Central memory CD8-positive, alpha-beta T cell (primary cell): ENCODE measurements at regions not wholly inside any gene's neighbourhood (a gene's known extent, or its start where the extent isn't known, plus 50 kb on each side); places are given as distances from the start of the nearest gene placed in this dataset.
"Not testable (repeated sequence)": the region's sequence is repeated elsewhere in the genome, so short reads cannot be mapped to it uniquely, and the experiment has no call there.

Experiments
- ATAC-seq: fragments of 150-1000 bp; cut with Tn5 transposase; replicated peaks from 2 replicates; pipeline ENCODE4 v1.10.0; 2022; ENCODE audit warnings: mild to moderate bottlenecking, moderate FRiP score, moderate number of reproducible peaks; ENCODE audit not compliant: poor library complexity, severe bottlenecking; ENCODE audit errors: extremely low read depth
- DNase-seq, 2 donors: peaks; one replicate each; pipeline ENCODE4 v3.0.0; 2021; ENCODE audit warnings: low spot score in 2 of 2
- H3K27ac Mint-ChIP-seq: one replicate; pipeline ENCODE4 v1.8.0; 2022; ENCODE audit warnings: low read depth, mild to moderate bottlenecking, moderate library complexity, mixed read lengths
- H3K27me3 Mint-ChIP-seq: one replicate; pipeline ENCODE4 v1.8.0; 2022; ENCODE audit warnings: mixed read lengths
- H3K36me3 Mint-ChIP-seq: one replicate; pipeline ENCODE4 v1.8.0; 2022; ENCODE audit warnings: mild to moderate bottlenecking, moderate library complexity, mixed read lengths; ENCODE audit not compliant: insufficient read depth
- H3K4me1 Mint-ChIP-seq: one replicate; pipeline ENCODE4 v1.8.0; 2022; ENCODE audit warnings: mixed read lengths
- H3K4me3 Mint-ChIP-seq: one replicate; pipeline ENCODE4 v1.8.0; 2022; ENCODE audit warnings: mild to moderate bottlenecking, moderate library complexity, mixed read lengths
- H3K9me3 Mint-ChIP-seq: one replicate; pipeline ENCODE4 v1.8.0; 2022; ENCODE audit warnings: mixed read lengths

DNA sequence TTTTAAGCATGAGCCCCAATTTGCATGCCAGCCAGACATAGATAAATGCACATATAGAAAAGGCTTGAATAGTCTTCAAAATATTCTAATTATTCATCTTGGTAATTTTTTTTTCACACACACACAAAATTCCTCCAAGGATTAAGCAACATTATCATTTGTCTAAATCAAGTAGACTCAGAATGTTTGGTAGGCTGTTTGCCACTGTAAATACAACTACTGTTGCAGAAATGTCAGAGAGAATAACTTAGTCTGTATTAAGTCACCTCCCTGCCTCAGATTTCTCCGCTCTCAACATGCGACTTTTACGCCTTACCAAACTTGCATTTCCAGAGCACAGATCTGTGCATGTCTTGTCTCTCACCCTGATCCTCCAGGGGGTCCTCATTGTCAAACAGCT, 265.6 kb upstream of the C9orf72 start:
- H3K9me3 Mint-ChIP-seq, result peaks cover 6% of the 10 kb centered on the region
- H3K36me3 Mint-ChIP-seq, result no peaks in the 10 kb centered on the region
- H3K27ac Mint-ChIP-seq, result no peak overlapping the region
- DNase-seq (no peak), ATAC-seq (no peak)
- no peak overlapping the region for H3K4me3 Mint-ChIP-seq
- no peaks in the 10 kb centered on the region for H3K4me1 Mint-ChIP-seq
- H3K27me3 Mint-ChIP-seq, result no peaks in the 10 kb centered on the region

DNA sequence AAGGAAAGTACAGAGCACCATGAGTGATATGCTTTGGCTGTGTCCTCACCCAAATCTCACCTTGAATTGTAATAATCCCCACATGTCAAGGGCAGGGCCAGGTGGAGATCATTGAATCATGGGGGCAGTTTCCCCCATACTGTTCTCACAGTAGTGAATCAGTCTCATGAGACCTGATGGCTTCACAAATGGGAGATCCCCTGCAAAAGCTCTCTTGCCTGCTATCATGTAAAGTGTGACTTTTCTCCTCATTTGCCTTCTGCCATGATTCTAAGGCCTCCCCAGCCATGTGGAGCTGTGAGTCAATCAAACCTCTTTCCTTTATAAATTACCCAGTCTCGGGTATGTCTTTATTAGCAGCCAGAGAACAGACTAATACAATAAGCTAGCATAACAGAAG, 266.5 kb upstream of the C9orf72 start:
- not testable (repeated sequence) for H3K27ac Mint-ChIP-seq, ATAC-seq, H3K27me3 Mint-ChIP-seq, DNase-seq, H3K4me3 Mint-ChIP-seq, H3K36me3 Mint-ChIP-seq, H3K4me1 Mint-ChIP-seq, H3K9me3 Mint-ChIP-seq

DNA sequence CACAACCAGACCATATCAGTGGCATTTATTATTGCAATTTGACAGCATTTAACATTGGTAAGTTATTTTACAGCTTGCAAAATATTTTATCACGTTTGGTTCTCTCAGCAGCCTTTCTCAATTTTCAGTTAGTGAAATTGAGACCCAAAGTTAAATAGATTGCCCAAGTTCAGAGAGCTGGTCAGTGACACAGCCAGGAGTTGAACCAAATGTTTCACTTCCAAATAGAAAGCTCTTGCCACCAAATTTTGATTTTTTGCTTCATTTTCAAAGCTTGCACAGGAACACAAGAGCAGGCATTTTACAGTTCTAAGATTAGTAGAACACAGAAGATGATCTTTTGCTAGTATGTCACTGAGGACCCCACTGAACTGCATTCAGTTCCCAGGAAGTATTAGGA, 271.5 kb upstream of the C9orf72 start:
- Mint-ChIP-seq H3K36me3 (no peaks in the 10 kb centered on the region), H3K27me3 (no peaks in the 10 kb centered on the region), H3K4me1 (no peaks in the 10 kb centered on the region), H3K27ac (no peak overlapping the region), H3K4me3 (no peak overlapping the region), H3K9me3 (peaks cover 6% of the 10 kb centered on the region)
- no peak for ATAC-seq
- no peak for DNase-seq

DNA sequence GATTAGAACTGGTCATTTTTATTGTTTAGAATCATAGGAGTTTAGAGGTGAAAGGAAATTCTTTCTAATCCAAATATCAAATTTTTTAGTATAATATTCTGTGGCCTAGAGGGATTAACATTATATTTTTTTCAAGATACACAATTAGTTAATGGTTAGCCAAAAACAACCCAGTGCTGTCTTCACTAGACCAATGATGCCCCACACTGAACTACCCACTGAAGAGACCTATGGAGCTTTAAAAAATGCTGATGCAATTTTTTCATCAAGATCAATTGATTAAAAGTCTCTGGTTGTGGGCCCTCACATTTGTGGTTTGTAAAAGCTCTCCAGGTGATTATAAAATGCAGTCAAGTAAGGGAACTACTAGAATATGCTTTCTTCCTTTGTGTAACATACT, 274.1 kb upstream of the C9orf72 start:
- Mint-ChIP-seq H3K4me3 (no peak overlapping the region), H3K4me1 (no peaks in the 10 kb centered on the region), H3K36me3 (no peaks in the 10 kb centered on the region), H3K27ac (no peak overlapping the region), H3K27me3 (no peaks in the 10 kb centered on the region), H3K9me3 (peaks cover 5% of the 10 kb centered on the region)
- DNase-seq (no peak), ATAC-seq (no peak)

DNA sequence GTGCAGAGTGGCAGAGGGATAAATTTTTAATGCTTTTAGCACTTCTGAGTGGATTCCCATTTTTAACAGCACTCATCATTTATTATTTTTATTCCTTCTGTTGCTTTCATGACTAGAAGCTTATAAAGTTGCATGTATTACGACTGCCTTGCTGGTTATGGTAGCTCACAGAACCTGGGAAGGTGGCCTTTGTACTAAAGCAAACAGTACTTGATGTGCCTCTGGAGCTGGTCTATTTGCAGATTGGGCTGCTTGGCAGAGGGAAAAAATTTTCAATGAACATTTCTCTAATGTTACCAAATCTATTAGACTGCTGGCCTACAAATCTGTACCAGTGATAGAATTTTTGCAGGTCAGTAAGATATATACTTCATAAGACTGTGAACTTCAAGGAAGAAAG, 274.5 kb upstream of the C9orf72 start:
- Mint-ChIP-seq H3K9me3 (peaks cover 5% of the 10 kb centered on the region), H3K4me1 (no peaks in the 10 kb centered on the region), H3K27me3 (no peaks in the 10 kb centered on the region), H3K36me3 (no peaks in the 10 kb centered on the region), H3K27ac (no peak overlapping the region), H3K4me3 (no peak overlapping the region)
- no peak for DNase-seq
- no peak for ATAC-seq

DNA sequence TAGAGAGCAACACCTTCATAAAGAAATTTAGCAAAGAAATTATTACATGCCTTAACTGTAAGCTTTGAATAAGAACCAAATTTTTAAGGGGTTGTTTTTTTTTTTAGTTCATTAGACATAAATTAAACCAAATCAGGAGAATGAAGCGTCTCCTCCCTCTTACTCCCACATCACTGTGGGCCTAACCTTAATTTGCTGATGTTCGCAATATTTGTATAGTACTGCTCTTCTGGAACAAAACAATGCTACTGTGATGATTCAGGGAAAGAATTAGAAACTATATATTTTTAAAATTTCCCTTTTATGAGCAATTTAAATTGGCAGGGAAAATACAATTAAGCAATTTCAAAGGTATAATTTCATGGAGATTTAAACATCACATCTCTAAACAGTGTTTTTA, 275.0 kb upstream of the C9orf72 start:
- no peaks in the 10 kb centered on the region for H3K27me3 Mint-ChIP-seq
- H3K9me3 Mint-ChIP-seq, result peaks cover 5% of the 10 kb centered on the region
- no peak for DNase-seq
- no peaks in the 10 kb centered on the region for H3K4me1 Mint-ChIP-seq
- no peak overlapping the region for H3K27ac Mint-ChIP-seq
- H3K36me3 Mint-ChIP-seq, result no peaks in the 10 kb centered on the region
- ATAC-seq, result no peak
- no peak overlapping the region for H3K4me3 Mint-ChIP-seq

DNA sequence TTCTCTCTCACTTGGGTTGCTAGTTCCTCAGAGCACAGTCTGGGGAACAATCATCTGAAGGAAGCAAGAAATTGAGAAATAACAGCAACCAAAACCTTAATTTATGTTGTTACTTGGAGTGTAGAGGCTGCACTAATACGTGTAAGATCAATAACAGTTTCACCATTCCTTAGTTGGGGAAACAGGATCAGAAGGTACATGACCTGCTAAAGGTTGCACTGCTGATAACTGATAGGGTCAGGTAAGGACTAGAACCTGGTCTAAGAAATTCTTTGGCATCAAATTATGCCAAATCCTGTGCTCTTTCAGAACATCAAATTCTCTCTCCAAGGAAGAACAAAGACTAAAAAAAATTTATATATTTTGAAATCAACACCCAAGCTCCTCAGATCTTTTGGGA, 278.6 kb upstream of the C9orf72 start:
- H3K36me3 Mint-ChIP-seq, result no peaks in the 10 kb centered on the region
- DNase-seq (no peak), ATAC-seq (no peak)
- H3K9me3 Mint-ChIP-seq, result peaks cover 10% of the 10 kb centered on the region
- no peaks in the 10 kb centered on the region for H3K27me3 Mint-ChIP-seq
- no peak overlapping the region for H3K27ac Mint-ChIP-seq
- H3K4me3 Mint-ChIP-seq, result no peak overlapping the region
- H3K4me1 Mint-ChIP-seq, result no peaks in the 10 kb centered on the region

DNA sequence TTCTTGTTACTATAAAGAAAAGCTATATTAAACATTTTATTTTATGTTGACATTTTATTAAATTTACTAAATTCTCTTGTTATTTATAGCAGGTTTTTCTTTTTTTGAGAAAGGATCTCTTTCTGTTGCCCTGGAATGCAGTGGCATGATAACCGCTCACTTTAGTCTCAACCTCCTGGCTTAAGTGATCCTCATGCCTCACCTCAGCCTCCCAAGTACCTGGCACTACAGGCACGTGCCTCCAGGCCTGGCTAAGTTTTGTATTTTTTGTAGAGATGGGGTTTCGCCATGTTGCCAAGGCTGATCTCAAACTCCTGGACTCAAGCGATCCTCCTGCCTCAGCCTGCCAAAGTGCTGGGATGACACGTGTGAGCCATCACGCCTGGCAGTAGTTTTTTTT, 280.2 kb upstream of the C9orf72 start:
- no peak for DNase-seq

DNA sequence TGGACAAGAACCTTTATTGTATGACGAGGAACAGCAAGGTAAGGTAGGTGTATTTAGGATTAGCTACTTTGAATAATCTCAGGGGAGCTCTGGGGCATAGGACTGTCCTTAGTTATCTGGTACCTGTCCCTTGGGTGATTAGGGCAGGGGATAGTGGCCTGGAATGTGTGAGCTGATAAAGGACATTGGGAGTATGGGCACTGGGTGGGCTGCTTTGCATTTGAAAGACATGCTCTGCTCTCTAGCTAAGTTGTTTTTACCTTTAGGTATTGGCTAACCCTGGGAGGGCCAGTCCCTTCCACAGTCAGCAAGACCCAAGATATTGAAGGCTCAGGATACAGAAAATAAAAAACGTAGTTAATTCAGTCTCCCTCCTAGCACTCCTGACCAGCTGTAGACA, 282.8 kb upstream of the C9orf72 start:
- H3K4me3 Mint-ChIP-seq, result no peak overlapping the region
- ATAC-seq, result no peak
- no peak overlapping the region for H3K27ac Mint-ChIP-seq

More for the DNA sequence above, 280.2 kb upstream of the C9orf72 start:
- ATAC-seq, result no peak
- Mint-ChIP-seq H3K27ac (no peak overlapping the region), H3K36me3 (no peaks in the 10 kb centered on the region), H3K4me1 (no peaks in the 10 kb centered on the region), H3K4me3 (no peak overlapping the region), H3K27me3 (no peaks in the 10 kb centered on the region), H3K9me3 (peaks cover 16% of the 10 kb centered on the region)

DNA sequence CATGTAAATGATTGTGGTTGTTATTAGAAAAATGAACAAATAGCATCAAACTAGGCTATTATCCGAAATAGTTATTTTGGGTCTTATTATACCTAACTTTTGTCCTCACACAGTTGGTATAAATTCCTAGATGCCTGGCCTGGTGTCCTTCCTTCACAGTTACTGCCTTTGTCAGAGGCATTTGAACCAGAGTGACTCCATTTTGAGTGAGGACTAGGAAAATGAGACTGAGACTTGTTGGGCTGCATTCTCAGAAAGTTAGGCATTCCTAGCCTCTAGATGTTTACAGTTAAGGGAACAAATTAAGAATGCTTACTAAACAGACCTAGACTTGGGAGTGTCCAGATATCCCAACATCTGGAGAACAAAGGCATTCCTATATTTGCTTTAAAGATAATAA, 283.5 kb upstream of the C9orf72 start:
- Mint-ChIP-seq H3K27ac (no peak overlapping the region), H3K9me3 (peaks cover 11% of the 10 kb centered on the region), H3K4me1 (no peaks in the 10 kb centered on the region), H3K27me3 (no peaks in the 10 kb centered on the region), H3K4me3 (no peak overlapping the region), H3K36me3 (no peaks in the 10 kb centered on the region)
- DNase-seq (no peak), ATAC-seq (no peak)

More for the DNA sequence above, 282.8 kb upstream of the C9orf72 start:
- H3K4me1 Mint-ChIP-seq, result no peaks in the 10 kb centered on the region
- DNase-seq, result no peak
- peaks cover 15% of the 10 kb centered on the region for H3K9me3 Mint-ChIP-seq
- no peaks in the 10 kb centered on the region for H3K27me3 Mint-ChIP-seq
- H3K36me3 Mint-ChIP-seq, result no peaks in the 10 kb centered on the region

DNA sequence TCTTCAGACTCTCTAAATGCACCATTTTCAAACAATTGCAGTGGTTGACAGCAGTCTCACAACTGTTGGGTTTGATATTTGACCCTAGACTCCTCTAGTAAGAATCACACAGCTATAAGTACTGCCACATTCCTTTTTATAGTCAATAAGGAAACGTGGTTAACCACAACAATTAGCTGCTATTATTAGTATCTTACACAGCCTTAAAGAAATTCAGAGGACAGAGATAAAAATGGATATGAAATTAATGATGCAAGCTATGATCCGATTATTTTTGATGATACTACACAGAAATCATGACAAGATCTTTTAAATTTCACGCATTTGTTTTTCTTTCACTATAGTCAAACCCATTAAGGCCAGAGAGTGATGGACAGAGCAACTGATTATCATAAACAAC, 288.6 kb upstream of the C9orf72 start:
- Mint-ChIP-seq H3K4me3 (no peak overlapping the region), H3K27ac (no peak overlapping the region), H3K27me3 (no peaks in the 10 kb centered on the region), H3K4me1 (no peaks in the 10 kb centered on the region), H3K36me3 (no peaks in the 10 kb centered on the region), H3K9me3 (peaks cover 6% of the 10 kb centered on the region)
- ATAC-seq (no peak), DNase-seq (no peak)

DNA sequence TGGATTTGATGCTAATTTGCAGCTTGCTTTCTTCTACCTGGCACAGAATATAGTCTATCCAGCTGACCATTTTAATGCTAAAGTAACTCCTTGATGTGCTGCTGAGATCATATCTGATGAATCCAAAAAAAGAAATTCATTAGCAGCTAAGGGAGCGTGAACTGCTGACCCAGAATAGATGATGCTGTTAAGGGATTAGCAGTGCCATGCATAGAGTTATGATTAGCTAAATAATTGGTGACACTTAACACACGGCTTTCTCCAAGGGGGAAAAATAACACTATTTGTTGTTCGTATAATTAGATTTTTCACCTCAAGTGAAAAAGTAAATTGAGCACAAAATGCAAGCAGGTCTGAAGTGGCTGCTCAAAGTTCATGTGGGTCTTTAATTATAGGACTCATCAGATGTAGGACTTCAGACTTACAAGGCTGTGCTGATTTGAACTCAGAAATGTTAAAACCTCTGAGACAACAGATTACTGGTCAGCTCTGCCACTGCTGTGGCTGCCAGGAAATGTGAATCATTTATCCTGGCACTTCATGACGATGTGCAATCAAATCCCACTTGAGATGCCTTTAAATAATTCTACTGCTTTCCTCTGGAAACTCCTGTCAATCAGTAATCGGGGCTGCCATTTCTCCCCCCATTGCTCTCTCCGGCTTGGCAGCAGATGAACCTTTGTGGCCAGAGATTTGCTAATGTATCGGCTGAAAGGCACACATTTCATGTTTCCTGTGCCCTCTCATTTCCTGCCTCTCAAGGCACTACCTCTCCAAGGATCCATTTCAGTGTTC, 291.6 kb upstream of the C9orf72 start:
- Mint-ChIP-seq H3K27me3 (no peaks in the 10 kb centered on the region), H3K4me1 (no peaks in the 10 kb centered on the region), H3K9me3 (peaks cover 5% of the 10 kb centered on the region), H3K27ac (no peak overlapping the region), H3K4me3 (no peak overlapping the region), H3K36me3 (no peaks in the 10 kb centered on the region)
- DNase-seq (no peak), ATAC-seq (no peak)

DNA sequence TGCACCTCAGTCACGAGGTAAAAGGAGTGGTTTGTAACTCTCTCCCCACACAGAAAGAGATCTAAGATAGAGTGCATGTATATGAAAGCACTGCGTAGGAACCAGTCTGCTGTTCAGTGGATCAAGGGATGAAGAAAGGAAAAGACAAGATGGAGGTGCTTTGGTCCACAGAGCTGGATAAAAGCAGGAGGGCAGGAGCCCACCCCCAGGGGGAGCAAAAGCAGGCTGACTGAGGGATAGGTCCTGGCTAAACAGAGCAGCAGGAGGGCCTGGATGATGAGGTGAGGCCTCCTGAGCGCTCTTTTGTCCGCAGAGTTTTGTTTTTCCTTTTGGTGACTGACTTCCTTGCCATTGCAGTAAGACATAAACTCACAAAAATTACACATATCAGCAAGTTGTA, 293.5 kb upstream of the C9orf72 start:
- no peak overlapping the region for H3K4me3 Mint-ChIP-seq
- no peak overlapping the region for H3K27ac Mint-ChIP-seq
- no peaks in the 10 kb centered on the region for H3K4me1 Mint-ChIP-seq
- peaks cover 5% of the 10 kb centered on the region for H3K9me3 Mint-ChIP-seq
- ATAC-seq, result no peak
- no peaks in the 10 kb centered on the region for H3K36me3 Mint-ChIP-seq
- no peaks in the 10 kb centered on the region for H3K27me3 Mint-ChIP-seq
- DNase-seq, result no peak
